ENCODE measurements at regions not wholly inside any gene's neighbourhood (a gene's known extent, or its start where the extent isn't known, plus 50 kb on each side); places are given as distances from the start of the nearest gene placed in this dataset.

DNA sequence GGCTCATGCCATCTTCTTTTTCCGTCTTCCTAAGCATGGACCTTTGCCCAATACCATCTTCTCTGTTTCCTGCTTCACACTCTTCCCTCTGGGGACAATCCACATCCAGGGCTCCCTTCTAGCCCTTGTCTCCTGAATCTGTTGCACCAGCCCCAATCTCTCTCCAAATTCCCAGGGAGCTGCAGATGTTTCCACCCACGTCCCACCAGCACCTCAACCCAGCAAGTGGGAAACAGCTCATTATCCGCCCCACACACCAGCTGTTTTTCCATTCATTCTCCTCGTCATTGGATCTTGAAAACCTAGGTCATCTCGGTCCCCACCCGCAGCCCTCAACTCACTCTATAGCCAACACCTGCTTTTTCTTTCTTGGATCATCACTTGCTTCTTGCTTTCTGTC, 185.0 kb upstream of the CDYL start:
- DNase-seq (ENCODE audit: low read depth): no peak
- H3K4me3 ChIP-seq (ENCODE audit: low read depth, low read length): no peak overlapping the region
- TF ChIP-seq, protein P1, sequence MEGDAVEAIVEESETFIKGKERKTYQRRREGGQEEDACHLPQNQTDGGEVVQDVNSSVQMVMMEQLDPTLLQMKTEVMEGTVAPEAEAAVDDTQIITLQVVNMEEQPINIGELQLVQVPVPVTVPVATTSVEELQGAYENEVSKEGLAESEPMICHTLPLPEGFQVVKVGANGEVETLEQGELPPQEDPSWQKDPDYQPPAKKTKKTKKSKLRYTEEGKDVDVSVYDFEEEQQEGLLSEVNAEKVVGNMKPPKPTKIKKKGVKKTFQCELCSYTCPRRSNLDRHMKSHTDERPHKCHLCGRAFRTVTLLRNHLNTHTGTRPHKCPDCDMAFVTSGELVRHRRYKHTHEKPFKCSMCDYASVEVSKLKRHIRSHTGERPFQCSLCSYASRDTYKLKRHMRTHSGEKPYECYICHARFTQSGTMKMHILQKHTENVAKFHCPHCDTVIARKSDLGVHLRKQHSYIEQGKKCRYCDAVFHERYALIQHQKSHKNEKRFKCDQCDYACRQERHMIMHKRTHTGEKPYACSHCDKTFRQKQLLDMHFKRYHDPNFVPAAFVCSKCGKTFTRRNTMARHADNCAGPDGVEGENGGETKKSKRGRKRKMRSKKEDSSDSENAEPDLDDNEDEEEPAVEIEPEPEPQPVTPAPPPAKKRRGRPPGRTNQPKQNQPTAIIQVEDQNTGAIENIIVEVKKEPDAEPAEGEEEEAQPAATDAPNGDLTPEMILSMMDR (IDR thresholded peaks at IDR 0.05; ENCODE audit: insufficient read depth, low read depth, low read length, missing control alignments): no peak

DNA sequence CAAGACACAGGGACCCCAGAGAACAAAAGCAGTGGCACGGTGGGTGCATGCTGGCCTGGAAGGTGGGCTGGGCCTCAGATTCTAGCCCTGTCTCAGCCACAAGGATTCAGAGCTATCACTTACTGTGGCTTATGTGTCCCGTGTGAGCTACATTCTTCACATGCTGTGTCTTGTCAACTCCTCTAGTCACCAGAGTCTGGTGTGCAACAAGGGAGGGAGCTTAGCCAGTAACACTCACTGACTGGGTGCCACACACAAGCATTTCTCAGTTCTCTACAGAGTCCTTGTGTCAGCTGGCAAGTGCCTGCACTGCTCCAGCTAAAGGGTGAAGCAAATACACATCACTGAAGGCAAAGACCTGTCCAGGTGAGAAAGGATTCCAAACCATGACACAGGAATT, 186.9 kb upstream of the CDYL start:
- TF ChIP-seq, protein P1 (IDR thresholded peaks at IDR 0.05; ENCODE audit: insufficient read depth, low read depth, low read length, missing control alignments): no peak
- H3K4me3 ChIP-seq (ENCODE audit: low read depth, low read length): no peak overlapping the region
- DNase-seq (ENCODE audit: low read depth): no peak

- H3K4me3 ChIP-seq (ENCODE audit: low read depth, low read length): no peak overlapping the region
Observed at GRCh38 chr6:4588581-4588980, 187.6 kb upstream of the CDYL start.

GRCh38 chr6:4588163-4588562, 188.0 kb upstream of the CDYL start:
- no peak for DNase-seq (ENCODE audit: low read depth)
- TF ChIP-seq, protein P1 (IDR thresholded peaks at IDR 0.05; ENCODE audit: insufficient read depth, low read depth, low read length, missing control alignments): no peak
- H3K4me3 ChIP-seq (ENCODE audit: low read depth, low read length): no peak overlapping the region

More at GRCh38 chr6:4588581-4588980, 187.6 kb upstream of the CDYL start:
- no peak for DNase-seq (ENCODE audit: low read depth)
- TF ChIP-seq, protein P1 (IDR thresholded peaks at IDR 0.05; ENCODE audit: insufficient read depth, low read depth, low read length, missing control alignments): no peak

- DNase-seq (ENCODE audit: low read depth): no peak
- TF ChIP-seq, protein P1 (IDR thresholded peaks at IDR 0.05; ENCODE audit: insufficient read depth, low read depth, low read length, missing control alignments): no peak
- H3K4me3 ChIP-seq (ENCODE audit: low read depth, low read length): no peak overlapping the region
Observed at GRCh38 chr6:4587171-4587570, 189.0 kb upstream of the CDYL start.

DNA sequence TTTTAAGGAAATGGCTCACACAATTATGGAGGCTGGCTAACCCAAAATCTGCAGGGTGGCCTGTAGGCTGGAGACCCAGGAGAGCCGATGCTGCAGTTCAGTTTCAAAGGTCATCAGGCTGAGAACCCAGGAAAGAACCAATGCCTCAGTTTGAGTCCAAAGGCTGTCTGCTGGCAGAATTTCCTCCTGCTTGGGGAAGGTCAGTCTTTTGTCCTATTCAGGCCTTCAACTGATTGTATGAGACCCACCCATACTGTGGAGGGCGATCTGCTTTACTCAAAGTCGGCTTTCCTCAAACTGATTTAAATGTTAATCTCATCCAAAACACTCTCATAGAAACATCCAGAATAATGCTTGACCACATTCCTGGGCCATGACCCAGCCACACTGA, 189.7 kb upstream of the CDYL start:
- no peak overlapping the region for H3K4me3 ChIP-seq (ENCODE audit: low read depth, low read length)
- TF ChIP-seq, protein P1 (IDR thresholded peaks at IDR 0.05; ENCODE audit: insufficient read depth, low read depth, low read length, missing control alignments): no peak
- no peak for DNase-seq (ENCODE audit: low read depth)

DNA sequence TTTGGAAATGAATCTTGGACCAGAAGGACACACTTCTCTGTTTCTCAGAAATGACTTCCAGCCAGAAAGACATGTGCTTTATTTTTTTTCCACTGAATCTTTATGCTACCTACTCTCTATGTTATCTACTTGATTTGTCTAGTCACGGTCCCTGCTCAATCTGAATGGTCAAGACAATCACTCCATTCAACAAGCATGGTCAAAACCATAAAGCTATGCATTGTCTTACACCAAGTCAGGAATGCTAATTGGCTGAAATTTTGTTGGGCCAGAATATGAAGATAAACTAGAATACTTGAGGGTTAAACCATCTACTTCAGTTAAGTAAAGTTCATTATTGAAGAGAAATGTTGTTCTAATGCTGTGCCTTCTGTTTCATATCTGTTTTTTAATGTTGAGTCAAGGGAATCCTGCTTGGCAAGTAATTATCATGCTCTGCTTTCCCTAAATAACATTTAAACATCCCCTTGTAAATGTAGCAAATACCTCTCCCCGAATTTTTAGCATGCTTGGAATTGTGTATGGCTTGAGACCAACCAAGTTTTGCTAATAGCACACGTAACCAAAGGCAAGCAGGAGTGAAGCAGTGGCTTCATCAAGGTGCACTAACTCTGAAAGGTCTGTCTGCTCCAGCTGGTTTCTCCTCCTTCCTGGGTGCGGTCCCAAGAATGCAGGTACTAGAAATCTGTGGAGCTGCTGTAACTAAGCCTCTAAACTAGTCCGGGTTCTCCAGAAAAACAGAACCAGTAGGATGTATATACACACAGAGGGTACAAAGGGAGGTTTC, 190.3 kb upstream of the CDYL start:
- no peak for DNase-seq (ENCODE audit: low read depth)
- TF ChIP-seq, protein P1 (IDR thresholded peaks at IDR 0.05; ENCODE audit: insufficient read depth, low read depth, low read length, missing control alignments): no peak
- H3K4me3 ChIP-seq (ENCODE audit: low read depth, low read length): no peak overlapping the region

Measured in GM12865 (cell line).